HUES48 (cell line): ENCODE measurements at regions not wholly inside any gene's neighbourhood (a gene's known extent, or its start where the extent isn't known, plus 50 kb on each side); places are given as distances from the start of the nearest gene placed in this dataset.
"Not testable (repeated sequence)": the region's sequence is repeated elsewhere in the genome, so short reads cannot be mapped to it uniquely, and the experiment has no call there.

Experiments
- H3K27ac ChIP-seq: one replicate; pipeline ENCODE4 v1.7.0; 2013; ENCODE audit warnings: low read depth, low read length, inconsistent platforms
- H3K27me3 ChIP-seq: 2 replicates; pipeline ENCODE4 v1.6.1; 2013; ENCODE audit warnings: mild to moderate bottlenecking, low read length; ENCODE audit not compliant: control insufficient read depth, insufficient read depth
- H3K36me3 ChIP-seq: 2 replicates; pipeline ENCODE4 v1.6.1; 2013; ENCODE audit warnings: low read length; ENCODE audit not compliant: control insufficient read depth, insufficient read depth
- H3K4me1 ChIP-seq: 2 replicates; pipeline ENCODE4 v1.6.1; 2013; ENCODE audit warnings: mild to moderate bottlenecking, low read length; ENCODE audit not compliant: control insufficient read depth, insufficient read depth
- H3K4me3 ChIP-seq: 2 replicates; pipeline ENCODE4 v1.5.1; 2013; ENCODE audit warnings: mild to moderate bottlenecking, low read depth, low read length
- H3K9ac ChIP-seq: 2 replicates; pipeline ENCODE4 v1.6.1; 2013; ENCODE audit warnings: mild to moderate bottlenecking, low read depth, low read length, moderate library complexity
- H3K9me3 ChIP-seq: 2 replicates; pipeline ENCODE4 v1.6.1; 2013; ENCODE audit warnings: low read length; ENCODE audit not compliant: control insufficient read depth, insufficient read depth

GRCh38 chr12:18864900-18865561, 127.1 kb downstream of the CAPZA3 start:
- Histone ChIP-seq H3K4me1 (peaks cover 31% of the 10 kb centered on the region), H3K4me3 (no peak overlapping the region), H3K9me3 (peaks cover 4% of the 10 kb centered on the region; the same call in 1 of the 2 replicates), H3K36me3 (no peaks in the 10 kb centered on the region), H3K9ac (no peak overlapping the region), H3K27me3 (no peaks in the 10 kb centered on the region), H3K27ac (peak overlapping the region; percentile 21)

- no peaks in the 10 kb centered on the region for H3K36me3 ChIP-seq
- no peak overlapping the region for H3K9ac ChIP-seq
- H3K4me3 ChIP-seq = no peak overlapping the region
- peaks cover 18% of the 10 kb centered on the region for H3K4me1 ChIP-seq
- H3K9me3 ChIP-seq = no peaks in the 10 kb centered on the region
- no peak overlapping the region for H3K27ac ChIP-seq
- H3K27me3 ChIP-seq = no peaks in the 10 kb centered on the region
Observed at GRCh38 chr12:18868717-18869116, 130.8 kb downstream of the CAPZA3 start.

- Histone ChIP-seq H3K9me3 (peaks cover 12% of the 10 kb centered on the region; the same call in 1 of the 2 replicates), H3K27ac (no peak overlapping the region), H3K27me3 (no peaks in the 10 kb centered on the region), H3K9ac (no peak overlapping the region), H3K4me3 (no peak overlapping the region), H3K36me3 (no peaks in the 10 kb centered on the region), H3K4me1 (no peaks in the 10 kb centered on the region)
Observed at GRCh38 chr12:18872770-18873169, 134.9 kb downstream of the CAPZA3 start.

- Histone ChIP-seq H3K36me3 (no peaks in the 10 kb centered on the region), H3K27me3 (no peaks in the 10 kb centered on the region), H3K4me1 (no peaks in the 10 kb centered on the region), H3K9ac (no peak overlapping the region), H3K4me3 (no peak overlapping the region), H3K27ac (no peak overlapping the region), H3K9me3 (peaks cover 12% of the 10 kb centered on the region; the same call in 1 of the 2 replicates)
Observed at GRCh38 chr12:18878676-18879180, 140.8 kb downstream of the CAPZA3 start.

GRCh38 chr12:18882690-18883089, 144.8 kb downstream of the CAPZA3 start:
- Histone ChIP-seq H3K27ac (no peak overlapping the region), H3K4me1 (peaks cover 9% of the 10 kb centered on the region), H3K9ac (no peak overlapping the region), H3K9me3 (no peaks in the 10 kb centered on the region; the same call in 1 of the 2 replicates), H3K4me3 (no peak overlapping the region), H3K27me3 (no peaks in the 10 kb centered on the region), H3K36me3 (no peaks in the 10 kb centered on the region)

- Histone ChIP-seq H3K36me3 (no peaks in the 10 kb centered on the region), H3K27me3 (no peaks in the 10 kb centered on the region), H3K9ac (no peak overlapping the region), H3K4me1 (peaks cover 23% of the 10 kb centered on the region), H3K4me3 (no peak overlapping the region), H3K9me3 (no peaks in the 10 kb centered on the region; the same call in 1 of the 2 replicates), H3K27ac (no peak overlapping the region)
Observed at GRCh38 chr12:18886962-18887361, 149.0 kb downstream of the CAPZA3 start.

GRCh38 chr12:18887368-18887767, 149.4 kb downstream of the CAPZA3 start:
- H3K9me3 ChIP-seq = no peaks in the 10 kb centered on the region; the same call in 1 of the 2 replicates
- H3K27ac ChIP-seq = peak overlapping the region; percentile 44
- H3K4me1 ChIP-seq = peaks cover 23% of the 10 kb centered on the region
- no peaks in the 10 kb centered on the region for H3K27me3 ChIP-seq
- H3K36me3 ChIP-seq = no peaks in the 10 kb centered on the region
- H3K9ac ChIP-seq = no peak overlapping the region
- H3K4me3 ChIP-seq = no peak overlapping the region

- peak overlapping the region; percentile 44 for H3K27ac ChIP-seq
- H3K9me3 ChIP-seq = no peaks in the 10 kb centered on the region; the same call in 1 of the 2 replicates
- H3K4me1 ChIP-seq = peaks cover 23% of the 10 kb centered on the region
- H3K36me3 ChIP-seq = no peaks in the 10 kb centered on the region
- H3K9ac ChIP-seq = no peak overlapping the region
- no peaks in the 10 kb centered on the region for H3K27me3 ChIP-seq
- H3K4me3 ChIP-seq = peak overlapping the region; percentile 5; the same call in 1 of the 2 replicates
Observed at GRCh38 chr12:18888047-18888446, 150.1 kb downstream of the CAPZA3 start.

GRCh38 chr12:18890621-18891020, 152.7 kb downstream of the CAPZA3 start:
- not testable (repeated sequence) for H3K27me3 ChIP-seq, H3K9ac ChIP-seq, H3K36me3 ChIP-seq, H3K27ac ChIP-seq, H3K4me3 ChIP-seq, H3K9me3 ChIP-seq
- H3K4me1 ChIP-seq = peaks cover 33% of the 10 kb centered on the region

- H3K27ac ChIP-seq = no peak overlapping the region
- H3K4me3 ChIP-seq = peak overlapping the region; percentile 10; the same call in 1 of the 2 replicates
- H3K9me3 ChIP-seq = no peaks in the 10 kb centered on the region; the same call in 1 of the 2 replicates
- no peaks in the 10 kb centered on the region for H3K36me3 ChIP-seq
- no peak overlapping the region for H3K9ac ChIP-seq
- H3K27me3 ChIP-seq = no peaks in the 10 kb centered on the region
- peaks cover 18% of the 10 kb centered on the region for H3K4me1 ChIP-seq
Observed at GRCh38 chr12:18895540-18895939, 157.6 kb downstream of the CAPZA3 start.

GRCh38 chr12:18895946-18896345, 158.0 kb downstream of the CAPZA3 start:
- Histone ChIP-seq H3K27ac (peak overlapping the region; percentile 7), H3K4me1 (peaks cover 18% of the 10 kb centered on the region), H3K27me3 (no peaks in the 10 kb centered on the region), H3K9ac (no peak overlapping the region), H3K36me3 (no peaks in the 10 kb centered on the region), H3K9me3 (no peaks in the 10 kb centered on the region; the same call in 1 of the 2 replicates), H3K4me3 (peak overlapping the region; percentile 10; the same call in 1 of the 2 replicates)
